LNCAP (cell line): ENCODE measurements at regions not wholly inside any gene's neighbourhood (a gene's known extent, or its start where the extent isn't known, plus 50 kb on each side); places are given as distances from the start of the nearest gene placed in this dataset.

Source experiments
- CTCF ChIP-seq: fragments of 450-650 bp; IDR thresholded peaks from 2 replicates; pipeline ENCODE4 v1.5.1; 2017; ENCODE audit warnings: mild to moderate bottlenecking

- no peak for TF ChIP-seq CTCF
Measured at GRCh38 chr6:92281571-92282076, 1137.7 kb downstream of the EPHA7 start.

DNA sequence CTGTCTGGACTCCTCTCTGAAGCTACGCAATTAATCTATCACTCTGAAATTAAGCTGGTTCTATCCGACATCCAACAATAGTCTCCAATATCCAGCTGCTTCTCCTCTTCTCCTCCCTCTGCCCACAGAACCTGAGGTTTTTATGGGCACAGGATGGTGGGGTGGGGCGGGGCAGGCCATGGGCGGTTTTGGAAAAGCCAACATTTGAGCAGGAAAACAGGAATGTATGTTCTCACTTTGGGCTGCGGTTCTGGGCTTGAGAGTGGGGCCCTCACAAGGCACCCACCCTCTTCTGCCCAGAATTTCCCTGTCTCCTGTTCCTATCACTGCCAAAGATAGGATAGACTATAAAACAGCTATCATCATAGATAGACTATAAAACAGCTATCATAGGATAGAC lies 1144.2 kb downstream of the EPHA7 start:
- TF ChIP-seq CTCF: no peak

DNA sequence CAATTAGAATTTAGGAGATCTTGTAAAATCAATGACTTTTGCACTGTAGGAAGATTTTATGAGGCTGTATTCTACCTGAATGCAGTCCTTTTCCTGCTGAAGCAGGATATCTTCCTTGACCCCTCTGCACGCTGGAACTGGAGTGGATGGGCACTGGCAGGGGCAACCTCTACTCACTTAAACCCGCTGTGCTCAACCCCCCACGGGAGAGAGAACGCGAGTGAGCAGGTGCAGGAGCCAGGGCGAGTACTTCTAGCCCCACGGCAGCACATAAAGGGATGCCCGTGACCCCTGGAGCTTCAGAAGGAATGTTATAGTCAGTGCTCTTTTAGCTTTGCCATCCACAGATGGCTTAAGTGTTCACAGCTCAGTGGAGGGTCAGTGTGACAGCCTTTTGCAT lies 1144.8 kb downstream of the EPHA7 start:
- no peak for TF ChIP-seq CTCF

- TF ChIP-seq CTCF: no peak
Measured at GRCh38 chr6:92273694-92274093, 1145.7 kb downstream of the EPHA7 start.

GRCh38 chr6:92271091-92271490 lies 1148.3 kb downstream of the EPHA7 start:
- no peak for TF ChIP-seq CTCF

- TF ChIP-seq CTCF: no peak
Measured at GRCh38 chr6:92270365-92270764, 1149.0 kb downstream of the EPHA7 start.

DNA sequence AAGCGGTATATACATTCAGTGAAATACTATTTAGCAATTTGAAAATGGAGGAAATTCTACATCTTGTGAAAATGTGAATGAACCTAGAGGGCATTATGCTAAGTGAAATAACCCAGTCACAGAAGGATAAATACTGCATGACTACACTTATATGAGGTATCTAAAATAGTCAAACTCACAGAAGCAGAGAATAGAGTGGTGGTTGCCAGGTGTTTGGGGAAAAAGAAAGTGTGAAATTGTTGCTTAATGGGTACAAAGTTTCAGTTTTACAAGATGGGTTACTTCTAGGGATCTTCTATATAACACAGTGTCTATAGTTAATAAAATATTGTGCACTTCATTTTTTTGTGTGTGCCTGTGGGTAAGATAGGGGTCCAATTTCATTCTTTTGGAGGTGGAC lies 1152.0 kb downstream of the EPHA7 start:
- TF ChIP-seq CTCF: no peak

DNA sequence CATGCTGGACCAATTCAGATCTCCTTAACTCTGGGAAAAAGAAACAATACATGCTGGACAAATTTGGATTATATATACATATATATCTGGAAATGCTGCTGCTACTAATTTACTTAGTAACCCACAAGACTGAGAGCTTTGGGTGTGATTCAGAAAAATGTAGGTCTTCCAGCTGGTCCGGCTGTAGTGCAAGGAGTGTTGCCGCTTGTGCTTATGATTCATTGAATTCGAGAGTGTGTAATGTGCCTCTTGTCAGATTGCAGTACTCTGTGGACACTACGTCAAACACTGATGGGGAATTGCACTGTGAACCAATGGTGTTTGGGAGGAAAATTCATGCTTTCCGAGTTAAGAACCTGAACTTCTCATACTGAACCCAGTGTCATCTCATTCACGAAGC lies 1155.5 kb downstream of the EPHA7 start:
- TF ChIP-seq CTCF: no peak
